NCI-H187 (cell line): ENCODE measurements at regions not wholly inside any gene's neighbourhood (a gene's known extent, or its start where the extent isn't known, plus 50 kb on each side); places are given as distances from the start of the nearest gene placed in this dataset.
"Not testable (repeated sequence)": the region's sequence is repeated elsewhere in the genome, so short reads cannot be mapped to it uniquely, and the experiment has no call there.

Experiments
- DNase-seq, 2 experiments: peaks; one replicate each; lab custom pipeline; 2025; lab: John Stamatoyannopoulos, UW

GRCh38 chr5:117424559-117424958 is 849.9 kb upstream of the SEMA6A start:
- no peak for DNase-seq

- DNase-seq: no peak
Measured at GRCh38 chr5:117417501-117417900, 842.9 kb upstream of the SEMA6A start.

GRCh38 chr5:117414926-117415325 is 840.3 kb upstream of the SEMA6A start:
- no peak for DNase-seq

DNA sequence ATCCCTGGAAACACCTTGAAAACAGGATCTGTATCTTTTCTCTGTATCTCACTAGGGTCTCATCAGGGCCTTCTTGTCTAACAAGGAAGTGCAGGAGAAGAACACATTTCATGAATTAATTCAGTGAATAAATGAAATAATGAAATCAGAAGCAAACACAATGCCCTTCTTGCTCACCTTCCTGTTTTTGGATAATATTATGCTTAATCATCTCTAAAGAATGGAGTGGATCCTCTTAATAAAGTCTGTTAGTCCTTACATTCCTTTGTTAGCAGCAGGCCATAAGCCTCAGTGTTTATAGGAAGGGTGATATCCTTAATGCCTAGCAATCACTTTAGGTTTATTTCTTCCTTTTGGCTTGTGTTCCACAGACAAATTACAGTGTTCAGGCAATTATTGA is 837.1 kb upstream of the SEMA6A start:
- no peak for DNase-seq

- no peak for DNase-seq
Measured at GRCh38 chr5:117405197-117405596, 830.6 kb upstream of the SEMA6A start.

- no peak for DNase-seq
Measured at GRCh38 chr5:117394506-117395157, 820.0 kb upstream of the SEMA6A start.

DNA sequence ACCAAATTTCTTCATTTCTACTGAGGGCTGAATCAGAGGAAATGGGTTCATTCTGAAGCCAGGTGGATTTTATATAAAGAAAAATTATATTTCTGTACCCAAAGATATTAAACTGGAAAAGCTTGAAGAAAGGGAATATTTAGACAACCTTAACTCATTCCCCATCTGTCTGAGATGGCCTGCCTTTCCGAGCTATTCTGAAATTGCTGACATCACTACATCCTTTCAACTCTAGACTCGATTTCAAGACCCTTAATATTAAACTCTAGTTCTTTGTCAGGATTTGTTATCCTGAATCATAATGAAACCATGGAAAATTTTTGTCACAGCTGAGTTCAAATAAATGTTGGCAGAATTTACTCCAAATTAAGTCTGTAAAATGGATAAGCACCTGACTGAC is 818.5 kb upstream of the SEMA6A start:
- DNase-seq: no peak

- DNase-seq: no peak
Measured at GRCh38 chr5:117380316-117380715, 805.7 kb upstream of the SEMA6A start.

DNA sequence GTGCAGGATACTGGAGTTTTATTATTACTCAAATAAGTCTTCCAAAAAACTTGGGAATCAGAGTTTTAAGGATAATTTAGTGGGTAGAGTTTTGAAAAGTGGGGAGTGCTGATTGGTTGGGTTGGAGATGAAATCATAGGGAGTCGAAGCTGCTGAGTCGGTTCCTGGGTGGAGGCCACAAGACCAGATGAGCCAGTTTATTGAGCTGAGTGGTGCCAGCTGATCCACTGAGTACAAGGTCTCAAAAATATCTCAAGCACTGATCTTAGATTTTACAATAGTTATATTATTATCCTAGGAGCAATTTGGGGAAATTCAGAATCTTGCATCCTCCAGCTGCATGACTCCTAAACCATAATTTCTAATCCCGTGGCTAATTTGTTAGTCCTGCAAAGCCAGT is 804.9 kb upstream of the SEMA6A start:
- no peak for DNase-seq

GRCh38 chr5:117376748-117377147 is 802.1 kb upstream of the SEMA6A start:
- DNase-seq: no peak

GRCh38 chr5:117359895-117360294 is 785.3 kb upstream of the SEMA6A start:
- no peak for DNase-seq

- DNase-seq: no peak
Measured at GRCh38 chr5:117357886-117358285, 783.3 kb upstream of the SEMA6A start.

DNA sequence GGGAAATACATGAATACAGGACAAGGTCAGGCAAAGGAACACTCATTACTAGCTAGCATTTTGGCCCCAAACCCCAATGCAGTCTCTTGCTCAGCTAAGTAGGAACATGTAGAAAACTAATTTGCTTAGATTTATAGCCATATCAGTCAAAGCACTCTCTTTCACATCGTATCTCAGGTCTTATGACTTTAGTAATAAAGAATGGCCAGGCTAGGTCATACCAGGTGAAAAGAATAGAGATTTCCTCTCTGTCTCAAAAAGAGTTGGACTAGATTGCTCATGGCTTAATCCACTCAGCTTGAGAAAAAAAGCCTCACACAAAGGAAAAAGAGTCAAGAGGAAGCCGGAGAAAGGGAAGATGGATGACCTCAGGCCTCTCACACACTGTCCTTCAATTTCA is 772.7 kb upstream of the SEMA6A start:
- no peak for DNase-seq

GRCh38 chr5:117343726-117344125 is 769.1 kb upstream of the SEMA6A start:
- DNase-seq: not testable (repeated sequence)

- DNase-seq: no peak
Measured at GRCh38 chr5:117337064-117337749, 762.6 kb upstream of the SEMA6A start.

- DNase-seq: no peak
Measured at GRCh38 chr5:117336208-117336607, 761.6 kb upstream of the SEMA6A start.

DNA sequence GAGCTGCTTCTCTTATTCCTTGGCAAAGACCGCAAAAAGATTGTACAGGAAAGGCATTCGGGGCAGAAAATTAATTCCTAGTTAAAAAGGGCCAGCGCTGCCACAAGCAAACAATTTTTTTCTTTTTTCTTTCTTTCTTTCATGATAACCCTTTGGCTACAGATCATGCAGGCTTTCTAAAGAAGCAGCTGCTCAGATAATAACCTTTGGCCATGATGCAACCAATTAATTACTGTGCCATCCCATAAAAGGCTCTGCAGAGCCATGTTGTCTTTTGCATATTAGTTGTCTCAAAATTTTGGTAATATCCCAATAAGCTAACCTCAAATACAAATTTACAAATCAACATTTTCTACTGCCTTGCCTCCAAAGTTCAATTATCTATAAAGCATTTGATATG is 758.4 kb upstream of the SEMA6A start:
- no peak for DNase-seq

- no peak for DNase-seq
Measured at GRCh38 chr5:117332341-117332740, 757.7 kb upstream of the SEMA6A start.

DNA sequence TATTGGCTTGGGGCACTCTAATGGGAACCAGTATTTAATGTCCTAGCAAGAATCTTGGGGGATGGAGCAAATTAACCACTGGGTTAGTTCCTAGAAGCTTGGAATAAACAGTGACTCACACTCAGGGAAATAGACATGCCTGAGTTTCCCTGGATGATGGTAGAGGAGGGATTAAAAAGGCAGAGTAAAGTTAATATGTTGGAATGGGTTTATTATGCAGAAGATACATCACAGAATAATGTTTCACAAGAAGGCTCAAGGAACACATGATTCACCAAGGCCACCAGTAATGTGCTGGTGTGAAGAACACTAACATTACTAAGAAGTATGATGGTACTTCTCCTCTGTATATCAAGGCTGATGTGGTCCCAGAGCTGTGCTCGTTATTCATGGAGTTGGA is 752.9 kb upstream of the SEMA6A start:
- no peak for DNase-seq

DNA sequence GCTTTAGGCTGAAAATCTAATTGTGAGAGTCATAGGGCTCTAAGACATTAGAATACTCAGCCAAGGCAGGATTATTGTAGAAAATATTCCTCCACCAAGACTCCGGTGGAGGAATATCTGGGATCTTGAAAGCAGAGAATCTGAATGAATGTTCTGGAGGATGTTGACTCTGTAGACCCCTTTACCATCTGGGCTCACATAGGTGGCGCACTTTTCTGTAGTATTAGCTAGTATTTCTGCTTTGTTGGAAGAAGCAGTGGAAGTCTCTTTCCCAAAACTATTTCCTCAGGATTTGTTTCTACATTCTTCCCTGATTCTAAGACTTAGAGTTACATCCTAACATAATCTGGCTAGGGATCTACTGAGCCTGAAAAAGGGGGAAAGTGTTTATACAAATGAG is 752.4 kb upstream of the SEMA6A start:
- DNase-seq: no peak

DNA sequence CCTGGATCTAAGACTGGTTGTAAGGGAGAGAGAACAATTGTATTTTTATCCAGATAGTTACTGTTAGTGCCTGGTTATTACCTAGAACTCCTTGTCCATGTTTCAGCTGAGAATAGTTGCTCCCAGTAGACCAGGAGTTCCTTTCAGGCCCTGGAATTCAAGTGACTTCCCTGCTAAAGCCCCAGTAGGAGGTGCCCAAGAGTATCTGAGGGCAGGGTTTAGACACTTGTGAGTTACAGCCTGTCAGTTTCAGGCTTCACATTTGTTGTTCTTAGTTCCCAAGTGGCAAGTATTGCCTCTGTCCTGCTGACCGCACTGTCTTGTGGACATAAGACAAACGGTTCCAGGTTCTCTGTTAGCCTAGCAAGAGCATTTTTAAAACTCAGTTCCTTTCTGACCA is 743.9 kb upstream of the SEMA6A start:
- DNase-seq: no peak

- DNase-seq: no peak
Measured at GRCh38 chr5:117315170-117315569, 740.5 kb upstream of the SEMA6A start.

DNA sequence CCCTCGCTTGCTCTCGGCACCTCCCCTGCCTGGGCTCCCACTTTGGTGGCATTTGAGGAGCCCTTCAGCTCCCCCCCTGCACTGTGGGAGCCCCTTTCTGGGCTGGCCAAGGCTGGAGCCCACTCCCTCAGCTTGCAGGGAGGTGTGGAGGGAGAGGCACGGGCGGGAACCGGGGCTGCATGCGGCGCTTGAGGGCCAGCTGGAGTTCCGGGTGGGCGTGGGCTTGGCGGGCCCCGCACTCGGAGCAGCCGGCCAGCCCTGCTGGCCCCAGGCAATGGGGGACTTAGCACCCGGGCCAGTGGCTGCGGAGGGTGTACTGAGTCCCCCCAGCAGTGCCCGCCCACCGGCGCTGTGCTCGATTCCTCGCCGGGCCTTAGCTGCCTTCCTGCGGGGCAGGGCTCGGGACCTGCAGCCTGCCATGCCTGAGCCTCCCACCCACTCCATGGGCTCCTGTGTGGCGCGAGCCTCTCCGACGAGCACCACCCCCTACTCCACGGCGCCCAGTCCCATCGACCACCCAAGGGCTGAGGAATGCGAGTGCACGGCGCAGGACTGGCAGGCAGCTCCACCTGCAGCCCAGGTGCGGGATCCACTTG is 730.0 kb upstream of the SEMA6A start:
- DNase-seq: not testable (repeated sequence)

DNA sequence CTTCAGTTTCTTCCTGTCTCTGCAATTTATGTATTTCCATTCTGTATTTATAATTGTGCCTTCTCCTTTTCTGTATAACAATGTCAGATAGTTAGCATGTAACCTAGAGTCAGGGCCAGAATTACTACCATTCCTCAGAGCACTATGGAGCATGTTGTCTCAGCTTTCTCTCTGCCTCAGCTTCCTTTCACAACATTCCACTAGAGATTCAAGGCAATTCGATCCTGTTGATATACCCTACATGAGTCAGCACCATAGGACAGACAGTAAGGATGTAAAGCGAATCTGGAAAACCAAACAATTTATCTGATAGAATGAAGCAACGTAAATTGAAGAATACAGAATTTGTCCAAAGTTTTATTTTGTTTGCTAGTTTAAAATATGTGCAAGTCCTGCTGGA is 728.3 kb upstream of the SEMA6A start:
- no peak for DNase-seq
